Endothelial cell of umbilical vein (primary cell): ENCODE measurements at regions not wholly inside any gene's neighbourhood (a gene's known extent, or its start where the extent isn't known, plus 50 kb on each side); places are given as distances from the start of the nearest gene placed in this dataset.

Source experiments
- MAX ChIP-seq: IDR thresholded peaks from 2 replicates; pipeline ENCODE4 v1.6.1; 2011; ENCODE audit not compliant: insufficient read depth, insufficient read length
- POLR2A ChIP-seq: IDR thresholded peaks from 2 replicates; pipeline ENCODE4 v1.6.1; 2012; ENCODE audit warnings: low read depth, mild to moderate bottlenecking, control low read depth, low read length

- TF ChIP-seq MAX: no peak
- no peak for TF ChIP-seq POLR2A
These were observed 98.7 kb downstream of the TMEM26 start for GRCh38 chr10:61354401-61354975.
